Neuronal stem cell (in vitro differentiated cells): ENCODE measurements at regions not wholly inside any gene's neighbourhood (a gene's known extent, or its start where the extent isn't known, plus 50 kb on each side); places are given as distances from the start of the nearest gene placed in this dataset.
"Not testable (repeated sequence)": the region's sequence is repeated elsewhere in the genome, so short reads cannot be mapped to it uniquely, and the experiment has no call there.

Source experiments
- DNase-seq: peaks from one replicate; pipeline ENCODE4 v3.0.0-alpha.2; 2013; ENCODE audit warnings: low spot score
- H2AFZ ChIP-seq: one replicate; pipeline ENCODE4 v1.6.1; 2013; ENCODE audit warnings: mild to moderate bottlenecking, low read length, inconsistent platforms
- H2AK5ac ChIP-seq: 2 replicates; pipeline ENCODE4 v1.6.1; 2013; ENCODE audit warnings: low read depth, mild to moderate bottlenecking, inconsistent platforms, low read length, moderate library complexity, mixed read lengths
- H2BK120ac ChIP-seq: 2 replicates; pipeline ENCODE4 v1.6.1; 2013; ENCODE audit warnings: low read depth, mild to moderate bottlenecking, inconsistent platforms, low read length, moderate library complexity, mixed read lengths
- H2BK12ac ChIP-seq: one replicate; pipeline ENCODE4 v1.6.1; 2013; ENCODE audit warnings: low read length, inconsistent platforms
- H2BK15ac ChIP-seq: 2 replicates; pipeline ENCODE4 v1.6.1; 2013; ENCODE audit warnings: mild to moderate bottlenecking, low read length, inconsistent platforms, mixed read lengths
- H2BK5ac ChIP-seq: one replicate; pipeline ENCODE4 v1.6.1; 2013; ENCODE audit warnings: inconsistent platforms, mild to moderate bottlenecking, low read length, moderate library complexity
- H3K14ac ChIP-seq: one replicate; pipeline ENCODE4 v1.6.1; 2013; ENCODE audit warnings: low read length, inconsistent platforms
- H3K18ac ChIP-seq: 2 replicates; pipeline ENCODE4 v1.6.1; 2013; ENCODE audit warnings: low read length, inconsistent platforms
- H3K23ac ChIP-seq: 2 replicates; pipeline ENCODE4 v1.6.1; 2013; ENCODE audit warnings: low read depth, mild to moderate bottlenecking, mixed read lengths, low read length, inconsistent platforms; ENCODE audit not compliant: poor library complexity
- H3K27ac ChIP-seq: replicated peaks from 3 replicates; pipeline ENCODE4 v1.5.1; 2013; ENCODE audit warnings: low read length, inconsistent platforms
- H3K27me3 ChIP-seq, 3 experiments: 2 replicates each; pipeline ENCODE4 v1.6.1; 2013; ENCODE audit warnings: low read length in 3 of 3, mild to moderate bottlenecking in 2 of 3, inconsistent platforms in 1 of 3, low read depth in 1 of 3, mixed read lengths in 1 of 3, moderate library complexity in 1 of 3; ENCODE audit not compliant: control insufficient read depth in 3 of 3, insufficient read depth in 3 of 3
- H3K36me3 ChIP-seq, 2 donors: replicated peaks in 1 of 2; 2 replicates each; pipeline ENCODE4 v1.6.1; 2013; ENCODE audit warnings: low read length in 2 of 2; ENCODE audit not compliant: control insufficient read depth in 2 of 2, insufficient read depth in 2 of 2
- H3K4ac ChIP-seq: 2 replicates; pipeline ENCODE4 v1.6.1; 2013; ENCODE audit warnings: inconsistent platforms, mild to moderate bottlenecking, low read length, moderate library complexity
- H3K4me1 ChIP-seq, 2 donors: 1 replicate in 1 of 2; 2 replicates in 1 of 2; pipeline ENCODE4 v1.6.1; 2013; ENCODE audit warnings: low read length in 2 of 2, low read depth in 1 of 2; ENCODE audit not compliant: control insufficient read depth in 2 of 2, insufficient read depth in 1 of 2
- H3K4me2 ChIP-seq: one replicate; pipeline ENCODE4 v1.6.1; 2013; ENCODE audit warnings: mild to moderate bottlenecking, low read length, inconsistent platforms; ENCODE audit not compliant: insufficient read depth, poor library complexity, severe bottlenecking
- H3K4me3 ChIP-seq, 2 donors: 2 replicates each; pipeline ENCODE4 v1.5.1; 2013; ENCODE audit warnings: low read length in 2 of 2, mild to moderate bottlenecking in 2 of 2, inconsistent platforms in 1 of 2, moderate library complexity in 1 of 2
- H3K79me1 ChIP-seq: one replicate; pipeline ENCODE4 v1.6.1; 2013; ENCODE audit warnings: low read depth, mild to moderate bottlenecking, inconsistent platforms, low read length, moderate library complexity
- H3K9ac ChIP-seq: one replicate; pipeline ENCODE4 v1.6.1; 2013; ENCODE audit warnings: mild to moderate bottlenecking, low read depth, low read length, inconsistent platforms; ENCODE audit not compliant: poor library complexity
- H3K9me3 ChIP-seq, 2 donors: replicated peaks in 1 of 2; 2 replicates each; pipeline versions ENCODE3 to v1.6.1; 2013; ENCODE audit warnings: low read length in 2 of 2, mild to moderate bottlenecking in 2 of 2, inconsistent platforms in 1 of 2, low read depth in 1 of 2, mixed read lengths in 1 of 2, moderate library complexity in 1 of 2; ENCODE audit not compliant: control insufficient read depth in 2 of 2, insufficient read depth in 1 of 2
- H4K8ac ChIP-seq: one replicate; pipeline ENCODE4 v1.6.1; 2013; ENCODE audit warnings: low read depth, mild to moderate bottlenecking, inconsistent platforms, low read length, moderate library complexity
- H4K91ac ChIP-seq: one replicate; pipeline ENCODE4 v1.6.1; 2013; ENCODE audit warnings: low read length, low read depth, mild to moderate bottlenecking, inconsistent platforms; ENCODE audit not compliant: poor library complexity
- WGBS, 2 donors: extraction: QIAGEN DNeasy Blood & Tissue Kit; methylation state at CpG; one replicate each; pipeline ENCODE4 v1.1.7; 2013; ENCODE audit warnings: missing lambda C conversion rate in 2 of 2, mixed read lengths in 1 of 2; ENCODE audit not compliant: insufficient read length in 2 of 2, insufficient replicate concordance in 1 of 2; ENCODE audit errors: extremely low coverage in 2 of 2; 5-methylcytosine and 5-hydroxymethylcytosine counted together

GRCh38 chr21:27954543-27955165 lies 987.8 kb upstream of the ADAMTS5 start:
- Histone ChIP-seq H3K27me3 (no peaks in the 10 kb centered on the region), H3K14ac (no peak overlapping the region), H3K23ac (no peak overlapping the region), H2BK15ac (no peak overlapping the region), H2AFZ (no peak overlapping the region), H3K27ac (no peak overlapping the region), H3K36me3 (no peaks in the 10 kb centered on the region), H3K18ac (no peak overlapping the region), H3K9me3 (no peaks in the 10 kb centered on the region), H2AK5ac (no peak overlapping the region), H2BK5ac (no peak overlapping the region), H3K4ac (no peak overlapping the region), H2BK12ac (no peak overlapping the region), H3K4me3 (no peak overlapping the region), H3K4me1 (no peaks in the 10 kb centered on the region), H3K4me2 (no peak overlapping the region), H2BK120ac (no peak overlapping the region), H3K79me1 (no peaks in the 10 kb centered on the region), H4K91ac (no peak overlapping the region), H3K9ac (no peak overlapping the region), H4K8ac (no peak overlapping the region)
- DNase-seq, result no peak
- no CpG with 5 or more reads among the region's 3 CpGs for WGBS, 2 donors

- H2BK15ac ChIP-seq, result no peak overlapping the region
- no peaks in the 10 kb centered on the region for H3K9me3 ChIP-seq
- no CpG with 5 or more reads among the region's 4 CpGs for WGBS, 2 donors
- H3K4ac ChIP-seq, result no peak overlapping the region
- H3K23ac ChIP-seq, result no peak overlapping the region
- H2BK5ac ChIP-seq, result no peak overlapping the region
- no peak overlapping the region for H3K14ac ChIP-seq
- no peak overlapping the region for H2AFZ ChIP-seq
- H2BK12ac ChIP-seq, result no peak overlapping the region
- no peaks in the 10 kb centered on the region for H3K27me3 ChIP-seq
- no peak overlapping the region for H4K91ac ChIP-seq
- H3K4me2 ChIP-seq, result no peak overlapping the region
- H3K4me1 ChIP-seq, result no peaks in the 10 kb centered on the region
- no peak for DNase-seq
- no peaks in the 10 kb centered on the region for H3K79me1 ChIP-seq
- no peak overlapping the region for H2AK5ac ChIP-seq
- no peak overlapping the region for H2BK120ac ChIP-seq
- H3K4me3 ChIP-seq, result no peak overlapping the region
- H4K8ac ChIP-seq, result no peak overlapping the region
- H3K9ac ChIP-seq, result no peak overlapping the region
- H3K36me3 ChIP-seq, result no peaks in the 10 kb centered on the region
- no peak overlapping the region for H3K18ac ChIP-seq
- no peak overlapping the region for H3K27ac ChIP-seq
Observed at GRCh38 chr21:27953340-27954045, 986.6 kb upstream of the ADAMTS5 start.

GRCh38 chr21:27949093-27949492 lies 982.2 kb upstream of the ADAMTS5 start:
- H3K9me3 ChIP-seq, H3K4me3 ChIP-seq, H3K79me1 ChIP-seq, H3K27ac ChIP-seq, H3K4ac ChIP-seq, DNase-seq, H2BK15ac ChIP-seq, H3K23ac ChIP-seq, H3K9ac ChIP-seq, H2BK12ac ChIP-seq, H3K4me1 ChIP-seq, H4K8ac ChIP-seq, H2AK5ac ChIP-seq, H3K27me3 ChIP-seq, H3K18ac ChIP-seq, H2BK120ac ChIP-seq, H2BK5ac ChIP-seq, H3K4me2 ChIP-seq, H3K14ac ChIP-seq, H3K36me3 ChIP-seq, H4K91ac ChIP-seq, H2AFZ ChIP-seq: not testable (repeated sequence)
- no CpG with 5 or more reads among the region's 5 CpGs for WGBS, 2 donors

DNA sequence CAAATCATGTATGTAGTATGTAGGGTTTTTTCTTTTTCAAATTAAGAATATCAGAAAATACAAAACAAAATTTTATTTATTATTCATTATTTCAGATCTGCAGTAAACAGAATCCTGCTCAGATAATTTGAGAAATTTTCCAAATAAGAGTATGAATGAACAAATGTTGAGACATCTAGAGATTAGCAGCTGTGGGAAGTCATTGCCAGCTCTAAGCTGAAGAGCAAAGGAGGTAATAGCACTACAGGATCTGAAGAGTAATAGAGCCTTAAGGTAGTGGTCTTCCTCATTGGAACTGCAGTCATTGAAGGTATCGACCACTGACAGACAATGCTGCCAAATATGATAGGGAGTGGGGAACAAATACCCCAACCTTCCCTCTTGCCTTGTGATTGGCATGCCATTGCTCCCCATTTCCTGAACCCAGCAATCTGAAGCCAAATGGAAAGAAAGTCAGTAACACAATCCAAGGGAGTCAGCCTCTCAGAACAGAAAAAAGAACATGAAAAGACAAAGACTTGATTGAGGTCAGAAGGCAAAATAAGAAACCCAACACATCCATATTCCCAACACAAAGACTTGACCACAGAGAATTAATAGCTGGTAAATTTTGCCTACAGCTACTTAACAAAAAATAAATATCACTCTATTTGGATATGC lies 963.4 kb upstream of the ADAMTS5 start:
- H2AK5ac ChIP-seq, H3K23ac ChIP-seq, H3K9me3 ChIP-seq, H2AFZ ChIP-seq, H3K18ac ChIP-seq, H3K9ac ChIP-seq, H3K79me1 ChIP-seq, H3K4me2 ChIP-seq, H2BK12ac ChIP-seq, H3K36me3 ChIP-seq, H3K4me1 ChIP-seq, H3K4me3 ChIP-seq, DNase-seq, H3K14ac ChIP-seq, H2BK120ac ChIP-seq, H4K8ac ChIP-seq, H2BK15ac ChIP-seq, H3K27me3 ChIP-seq, H4K91ac ChIP-seq, H3K4ac ChIP-seq, H2BK5ac ChIP-seq, H3K27ac ChIP-seq: not testable (repeated sequence)
- WGBS, 2 donors, result no CpG with 5 or more reads among the region's 1 CpG
